PC-9 (cell line): ENCODE measurements at regions not wholly inside any gene's neighbourhood (a gene's known extent, or its start where the extent isn't known, plus 50 kb on each side); places are given as distances from the start of the nearest gene placed in this dataset.

Experiments
- CTCF ChIP-seq: fragments of 200-600 bp; sonication (generic); conservative IDR thresholded peaks from 2 replicates; pipeline ENCODE4 v1.6.1; 2017; ENCODE audit warnings: mixed run types, antibody characterized with exemption, mild to moderate bottlenecking, moderate library complexity
- EZH2 ChIP-seq: fragments of 200-600 bp; sonication (generic); IDR thresholded peaks from 2 replicates; pipeline ENCODE4 v1.8.0; 2017; ENCODE audit warnings: antibody characterized with exemption, low read depth

GRCh38 chrX:2585158-2585470 lies 84.3 kb upstream of the DHRSX start:
- TF ChIP-seq CTCF (no peak), EZH2 (no peak)
